Liver (tissue), 8 donors: ENCODE measurements at regions not wholly inside any gene's neighbourhood (a gene's known extent, or its start where the extent isn't known, plus 50 kb on each side); places are given as distances from the start of the nearest gene placed in this dataset.

Experiments used
- DNase-seq: peaks from one replicate; pipeline ENCODE4 v3.0.0-alpha.2; 2017; ENCODE audit warnings: low spot score
- H3K27ac ChIP-seq, 2 donors: one replicate each; pipeline ENCODE4 v1.7.0; 2013; ENCODE audit warnings: inconsistent platforms in 2 of 2, low read length in 2 of 2, control low read depth in 1 of 2, low read depth in 1 of 2, mild to moderate bottlenecking in 1 of 2
- H3K27me3 ChIP-seq, 4 donors: one replicate each; pipeline versions ENCODE4 v1.6.1 to v1.7.0; 2013; ENCODE audit warnings: low read length in 3 of 4, inconsistent platforms in 1 of 4, mild to moderate bottlenecking in 1 of 4, moderate library complexity in 1 of 4; ENCODE audit not compliant: control insufficient read depth in 4 of 4, insufficient read depth in 4 of 4
- H3K36me3 ChIP-seq, 4 donors: one replicate each; pipeline versions ENCODE4 v1.6.1 to v1.7.0; 2013; ENCODE audit warnings: low read length in 3 of 4, mild to moderate bottlenecking in 3 of 4, low read depth in 1 of 4, moderate library complexity in 1 of 4; ENCODE audit not compliant: control insufficient read depth in 4 of 4, insufficient read depth in 3 of 4
- H3K4me1 ChIP-seq, 4 donors: one replicate each; pipeline versions ENCODE4 v1.6.1 to v1.7.0; 2013; ENCODE audit warnings: low read length in 3 of 4, mild to moderate bottlenecking in 3 of 4, moderate library complexity in 1 of 4; ENCODE audit not compliant: control insufficient read depth in 4 of 4, insufficient read depth in 4 of 4
- H3K4me3 ChIP-seq, 3 donors: one replicate each; pipeline versions ENCODE4 v1.6.1 to v1.7.0; 2013; ENCODE audit warnings: low read length in 3 of 3, control low read depth in 1 of 3, low read depth in 1 of 3, mild to moderate bottlenecking in 1 of 3
- H3K9ac ChIP-seq, 2 donors: one replicate each; pipeline ENCODE4 v1.7.0; 2013; ENCODE audit warnings: low read length in 2 of 2, mild to moderate bottlenecking in 2 of 2, moderate library complexity in 2 of 2, control low read depth in 1 of 2, low read depth in 1 of 2
- H3K9me3 ChIP-seq, 4 donors: one replicate each; pipeline versions ENCODE4 v1.6.1 to v1.7.0; 2013; ENCODE audit warnings: low read length in 3 of 4; ENCODE audit not compliant: control insufficient read depth in 4 of 4
- CTCF ChIP-seq: fragments of 150-350 bp; IDR thresholded peaks from 2 replicates; pipeline ENCODE4 v1.5.1; 2017; ENCODE audit warnings: improper control_type of control experiment, low read depth, low read length; ENCODE audit not compliant: missing input control
- EGR1 ChIP-seq, 2 donors: IDR thresholded peaks; 2 replicates each; pipeline ENCODE4 v1.6.1; 2016 to 2018; ENCODE audit warnings: antibody characterized with exemption in 2 of 2, low read depth in 2 of 2
- FOXA1 ChIP-seq: IDR thresholded peaks from 2 replicates; pipeline ENCODE4 v1.6.1; 2016; ENCODE audit warnings: antibody characterized with exemption
- GABPA ChIP-seq, 2 donors: IDR thresholded peaks in 1 of 2; conservative IDR thresholded peaks in 1 of 2; 2 replicates each; pipeline ENCODE4 v1.6.1; 2016; ENCODE audit warnings: antibody characterized with exemption in 2 of 2, mild to moderate bottlenecking in 1 of 2, moderate library complexity in 1 of 2
- HNF4A ChIP-seq, 2 donors: conservative IDR thresholded peaks; 2 replicates each; pipeline ENCODE4 v1.6.1; 2016; ENCODE audit warnings: antibody characterized with exemption in 2 of 2, mild to moderate bottlenecking in 2 of 2
- JUND ChIP-seq, 2 donors: IDR thresholded peaks; 2 replicates each; pipeline ENCODE4 v1.6.1; 2016; ENCODE audit warnings: antibody characterized with exemption in 2 of 2
- MAX ChIP-seq: IDR thresholded peaks from 2 replicates; pipeline ENCODE4 v1.6.1; 2016; ENCODE audit warnings: antibody characterized with exemption
- NR2F2 ChIP-seq: IDR thresholded peaks from 2 replicates; pipeline ENCODE4 v1.6.1; 2016; ENCODE audit warnings: antibody characterized with exemption
- RAD21 ChIP-seq, 2 donors: IDR thresholded peaks; 2 replicates each; pipeline ENCODE4 v1.6.1; 2016; ENCODE audit warnings: antibody characterized with exemption in 2 of 2, mild to moderate bottlenecking in 2 of 2
- REST ChIP-seq: IDR thresholded peaks from 2 replicates; pipeline ENCODE4 v1.6.1; 2016; ENCODE audit warnings: antibody characterized with exemption, mild to moderate bottlenecking
- RXRA ChIP-seq, 2 donors: IDR thresholded peaks; 2 replicates each; pipeline ENCODE4 v1.6.1; 2017 to 2018; ENCODE audit warnings: antibody characterized with exemption in 2 of 2, mild to moderate bottlenecking in 1 of 2
- TAF1 ChIP-seq: conservative IDR thresholded peaks from 2 replicates; pipeline ENCODE4 v1.6.1; 2016; ENCODE audit warnings: antibody characterized with exemption, mild to moderate bottlenecking
- WGBS: extraction: QIAGEN DNeasy Blood & Tissue Kit; methylation state at CpG from one replicate; pipeline ENCODE4 v1.1.7; 2013; 5-methylcytosine and 5-hydroxymethylcytosine counted together
- donor health status: healthy.
- donor health status: healthy.
- donor health status: healthy.
- donor health status: healthy.
- donor health status: healthy.

- Histone ChIP-seq H3K9me3 (no peaks in the 10 kb centered on the region), H3K36me3 (no peaks in the 10 kb centered on the region), H3K27me3 (no peaks in the 10 kb centered on the region), H3K27ac (peak overlapping the region in 1 of 2 donors; percentile 67), H3K4me3 (no peak overlapping the region), H3K9ac (no peak overlapping the region), H3K4me1 (peaks cover 0 to 8% (median 5%) of the 10 kb centered on the region in 4 donors)
- no peak for TF ChIP-seq GABPA (IDR thresholded peaks at IDR 0.05 in 1 of 2, conservative IDR thresholded peaks at IDR 0.05 in 1 of 2)
- TF ChIP-seq NR2F2, result no peak
- peak; percentile 24 for DNase-seq
- 73% methylated on average over 16 of the region's 16 CpGs for WGBS
Measured at GRCh38 chr6:168133687-168134559, 54.9 kb upstream of the FRMD1 start.

- Histone ChIP-seq H3K9ac (no peak overlapping the region), H3K9me3 (no peaks in the 10 kb centered on the region), H3K4me1 (peaks cover 0 to 8% (median 5%) of the 10 kb centered on the region in 4 donors), H3K36me3 (no peaks in the 10 kb centered on the region), H3K4me3 (no peak overlapping the region), H3K27ac (peak overlapping the region in 1 of 2 donors; percentile 67), H3K27me3 (no peaks in the 10 kb centered on the region)
- DNase-seq, result peak; percentile 32
- WGBS, result 45% methylated on average over 13 of the region's 13 CpGs
- TF ChIP-seq MAX, result no peak
- no peak for TF ChIP-seq TAF1
- TF ChIP-seq NR2F2, result peak; percentile 59
- TF ChIP-seq CTCF, result no peak
Measured at GRCh38 chr6:168133168-168133561, 54.2 kb upstream of the FRMD1 start.

GRCh38 chr6:168132531-168133167 lies 53.6 kb upstream of the FRMD1 start:
- H3K4me3 ChIP-seq, result peak overlapping the region in 1 of 3 donors; percentile 18
- TF ChIP-seq MAX, result no peak
- peak; percentile 63 for TF ChIP-seq CTCF
- no peak for TF ChIP-seq JUND (IDR thresholded peaks at IDR 0.05)
- no peak for TF ChIP-seq HNF4A (conservative IDR thresholded peaks at IDR 0.05)
- TF ChIP-seq REST, result no peak
- TF ChIP-seq RXRA (IDR thresholded peaks at IDR 0.05), result no peak
- peak; percentile 16 for TF ChIP-seq NR2F2
- TF ChIP-seq FOXA1, result no peak
- TF ChIP-seq EGR1 (IDR thresholded peaks at IDR 0.05; ENCODE audit: low read depth in 2 of 2), result no peak
- peak; percentile 81 to 86 for TF ChIP-seq RAD21 (IDR thresholded peaks at IDR 0.05)
- no peaks in the 10 kb centered on the region for H3K36me3 ChIP-seq
- DNase-seq, result peak; percentile 35
- peaks cover 0 to 8% (median 5%) of the 10 kb centered on the region in 4 donors for H3K4me1 ChIP-seq
- H3K27me3 ChIP-seq, result no peaks in the 10 kb centered on the region
- WGBS, result 29% methylated on average over 34 of the region's 34 CpGs
- H3K9me3 ChIP-seq, result no peaks in the 10 kb centered on the region
- no peak overlapping the region for H3K9ac ChIP-seq
- peak overlapping the region in 1 of 2 donors; percentile 59 for H3K27ac ChIP-seq
